Muscle of back (tissue), 3 donors: ENCODE measurements at regions not wholly inside any gene's neighbourhood (a gene's known extent, or its start where the extent isn't known, plus 50 kb on each side); places are given as distances from the start of the nearest gene placed in this dataset.
A peak's percentile ranks its signal among the peaks of the same experiment; 100 is the strongest.
"Not testable (repeated sequence)": the region's sequence is repeated elsewhere in the genome, so short reads cannot be mapped to it uniquely, and the experiment has no call there.

Source experiments
- DNase-seq, 3 donors: peaks; one replicate each; pipeline versions ENCODE4 v3.0.0 to v3.0.0-alpha.2; 2013

- not testable (repeated sequence) for DNase-seq
These were observed 155.5 kb upstream of the FOXQ1 start for GRCh38 chr6:1156411-1156810.

DNA sequence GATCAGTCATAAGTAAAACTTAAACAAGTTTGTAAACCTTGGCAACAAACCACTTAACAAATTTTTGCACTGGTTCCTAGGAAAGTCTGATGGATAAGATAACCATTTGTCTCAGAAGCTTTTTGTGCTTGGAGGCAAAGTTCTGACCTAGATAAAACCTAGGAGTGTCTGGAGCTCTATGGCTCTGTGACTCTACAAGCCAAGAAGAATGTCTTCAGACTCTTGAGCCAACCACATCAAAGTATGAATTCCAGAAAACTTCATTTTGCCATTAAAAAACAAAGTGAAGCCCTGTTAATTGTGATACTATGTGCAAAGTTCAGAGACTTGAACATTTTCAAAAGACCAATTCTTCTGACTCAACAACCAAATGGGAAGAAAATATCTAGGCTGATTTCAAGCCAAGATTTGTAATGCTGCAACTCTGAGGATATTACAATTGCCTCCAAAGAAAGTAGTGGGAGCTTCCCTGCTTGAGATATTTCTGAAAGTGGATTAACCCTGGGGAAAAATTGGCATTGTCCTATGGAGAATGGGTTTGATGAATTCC is 158.1 kb upstream of the FOXQ1 start:
- DNase-seq = no peak

GRCh38 chr6:1146500-1146899 is 165.4 kb upstream of the FOXQ1 start:
- DNase-seq = no peak

DNA sequence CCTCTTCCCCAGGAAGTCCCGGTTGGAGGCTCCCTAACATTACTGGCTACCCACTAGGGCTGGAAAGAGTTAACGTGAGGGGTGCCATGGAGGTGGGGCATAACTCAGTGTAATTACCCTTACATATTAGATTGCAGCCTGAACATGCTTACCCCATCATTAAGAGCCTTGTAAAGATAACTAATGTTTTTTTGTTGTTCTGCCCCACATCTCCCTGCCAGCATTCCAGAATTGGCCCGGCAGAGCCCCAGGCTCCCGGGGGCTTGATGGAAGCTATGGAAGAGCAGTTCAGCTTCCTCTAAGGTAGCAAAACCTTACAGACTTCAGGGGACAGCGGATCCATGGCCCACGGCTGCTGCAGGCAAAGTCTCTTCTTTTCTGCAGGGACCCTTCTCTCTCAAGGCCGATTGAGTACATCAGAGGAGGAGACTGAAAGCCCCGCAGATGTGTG is 166.1 kb upstream of the FOXQ1 start:
- DNase-seq = no peak

GRCh38 chr6:1144842-1145767 is 166.8 kb upstream of the FOXQ1 start:
- DNase-seq = peak in 1 of 3 donors; percentile 62

GRCh38 chr6:1143655-1144054 is 168.2 kb upstream of the FOXQ1 start:
- no peak for DNase-seq

GRCh38 chr6:1139155-1139890 is 172.6 kb upstream of the FOXQ1 start:
- no peak for DNase-seq

GRCh38 chr6:1137849-1138248 is 174.0 kb upstream of the FOXQ1 start:
- no peak for DNase-seq

DNA sequence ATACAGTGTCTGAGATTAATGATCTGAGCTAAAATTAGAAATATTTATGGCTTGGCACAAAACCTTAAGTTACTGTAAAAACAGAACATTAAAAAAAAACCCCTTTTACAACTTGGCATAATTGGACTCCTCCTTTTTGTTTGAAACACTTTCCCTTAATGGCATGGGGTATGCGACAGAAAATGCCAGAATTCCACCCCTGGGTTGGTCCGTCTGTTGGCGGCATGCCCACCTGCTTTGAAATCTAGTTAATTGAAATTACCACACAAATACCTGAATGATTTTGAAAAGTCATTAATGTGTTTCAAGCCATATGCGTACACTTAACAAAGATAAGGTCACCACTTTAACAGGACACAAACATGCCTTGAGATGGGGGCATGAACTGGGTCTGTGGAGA is 175.1 kb upstream of the FOXQ1 start:
- no peak for DNase-seq

DNA sequence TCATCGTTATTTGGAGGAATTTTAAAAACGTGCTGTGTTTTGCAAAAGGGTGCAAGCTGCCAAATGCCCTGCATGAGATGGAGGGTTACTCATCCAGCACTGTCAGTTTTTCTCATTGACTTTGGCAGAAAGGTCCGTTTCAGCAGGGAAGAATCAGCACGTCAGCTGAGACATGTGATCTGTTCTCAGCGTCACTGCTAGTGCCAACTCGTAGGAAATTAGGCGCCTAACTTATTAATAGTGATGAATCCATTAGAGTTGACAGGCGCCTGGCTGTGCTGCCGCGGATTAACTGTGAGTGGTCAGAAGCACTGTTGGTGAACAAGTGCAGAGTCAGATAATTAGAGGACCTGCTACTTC is 175.5 kb upstream of the FOXQ1 start:
- DNase-seq = peak; percentile 21 to 57 (median 27)

GRCh38 chr6:1135726-1136414 is 176.0 kb upstream of the FOXQ1 start:
- DNase-seq = no peak

GRCh38 chr6:1131285-1132079 is 180.4 kb upstream of the FOXQ1 start:
- peak in 2 of 3 donors; percentile 48 to 78 for DNase-seq

DNA sequence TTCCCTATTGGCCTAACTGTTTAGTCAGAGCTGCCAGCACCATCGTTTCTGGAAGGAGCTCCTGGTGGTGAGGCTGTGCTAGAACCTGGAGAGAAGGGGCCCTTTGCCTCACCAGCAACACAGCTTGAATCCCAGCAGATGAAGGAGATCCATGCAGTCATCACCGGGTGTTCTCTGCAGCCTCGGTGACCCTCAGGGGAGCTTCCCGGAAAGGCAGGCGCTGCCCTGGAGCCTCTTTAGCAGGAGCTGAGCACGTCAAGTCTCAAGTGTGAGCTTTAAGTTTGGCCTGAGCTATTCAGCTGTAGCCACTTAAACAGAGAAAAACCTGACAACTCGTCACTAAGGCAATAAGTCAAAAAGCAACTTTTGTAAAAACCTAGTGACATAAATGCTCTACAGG is 181.2 kb upstream of the FOXQ1 start:
- no peak for DNase-seq

- peak; percentile 72 to 90 (median 77) for DNase-seq
These were observed 182.8 kb upstream of the FOXQ1 start for GRCh38 chr6:1129131-1129530.

GRCh38 chr6:1127597-1128288 is 184.2 kb upstream of the FOXQ1 start:
- DNase-seq = no peak

DNA sequence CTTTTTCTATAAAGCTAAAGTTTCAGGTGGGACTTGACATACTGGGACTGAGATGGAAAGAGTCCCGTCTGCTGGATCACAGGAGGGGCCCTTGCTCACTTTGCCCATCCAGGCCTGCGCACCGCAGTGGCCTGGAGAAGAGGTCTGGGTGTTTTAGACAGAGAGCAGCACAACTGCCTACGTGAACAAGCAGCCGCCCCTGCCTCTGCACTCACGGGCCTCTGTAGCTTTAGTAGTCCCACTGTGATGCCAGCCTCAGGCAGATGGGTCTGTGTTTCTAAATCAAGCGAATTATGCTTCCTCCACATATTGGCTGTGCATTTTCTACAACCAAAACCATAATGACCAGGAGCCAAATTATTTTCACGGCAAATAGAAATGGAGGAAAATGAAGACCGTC is 184.8 kb upstream of the FOXQ1 start:
- no peak for DNase-seq

GRCh38 chr6:1126036-1126435 is 185.9 kb upstream of the FOXQ1 start:
- no peak for DNase-seq

GRCh38 chr6:1125297-1125696 is 186.6 kb upstream of the FOXQ1 start:
- DNase-seq = no peak

DNA sequence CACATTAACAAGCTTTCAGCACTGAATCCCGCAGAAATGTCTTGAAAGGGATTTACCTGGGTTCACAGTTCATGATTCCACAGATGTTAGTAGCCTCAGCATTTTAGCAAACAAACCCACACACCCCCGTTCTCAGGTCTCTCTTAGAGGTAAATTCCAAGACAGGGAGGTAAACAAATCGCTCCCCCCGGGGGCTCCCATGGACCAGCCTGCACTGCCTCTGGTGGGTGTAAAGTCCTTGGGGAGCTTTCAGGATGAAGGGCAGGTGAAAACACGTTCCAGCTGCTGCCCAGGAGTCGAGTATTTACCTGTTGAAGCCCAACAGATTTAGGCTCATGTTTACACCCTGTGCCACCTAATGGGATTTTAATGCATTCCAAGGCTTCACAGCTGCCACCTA is 187.0 kb upstream of the FOXQ1 start:
- no peak for DNase-seq
